K562 (cell line): ENCODE measurements at regions not wholly inside any gene's neighbourhood (a gene's known extent, or its start where the extent isn't known, plus 50 kb on each side); places are given as distances from the start of the nearest gene placed in this dataset.

Experiments used
- ATAC-seq: fragments of 200-7000 bp; cut with Tn5 transposase; 3 replicates; pipeline ENCODE4 v1.9.1; 2020; ENCODE audit warnings: moderate library complexity
- BruUV-seq: library from RNA; stranded (reverse); fragments of 400-500 nt; replicated peaks from 2 replicates; lab custom pipeline; 2021; lab: Mats Ljungman, UMichigan
- CTCF ChIA-PET: fragments of 300-600 bp; formaldehyde crosslinking; extraction: SDS; loops from one replicate; lab custom pipeline; 2021; ENCODE audit warnings: low intra/inter-chr PET ratio; lab: Yijun Ruan, JAX
- POLR2A ChIA-PET: fragments of 300-600, 350-650 bp; sonication (Branson Sonifier 250); formaldehyde crosslinking; extraction: SDS; loops from one replicate; lab custom pipeline; 2021; ENCODE audit warnings: antibody characterized with exemption, inconsistent platforms; lab: Yijun Ruan, JAX
- DNase-seq, 4 experiments: peaks; one replicate each; pipeline versions ENCODE4 v3.0.0 to v3.0.0-alpha.2; 2011 to 2018; ENCODE audit warnings: low spot score in 3 of 4, mixed read lengths in 3 of 4; ENCODE audit errors: extremely low read depth in 1 of 4
- FAIRE-seq: peaks from 2 replicates; lab custom pipeline; 2011; peaks lifted over from hg19 to GRCh38; lab: Jason Lieb, UNC
- H2AFZ ChIP-seq: 2 replicates; pipeline ENCODE4 v1.6.0; 2011; ENCODE audit warnings: low read depth, low read length, control low read depth, inconsistent platforms
- H3K27ac ChIP-seq: fragments of 200-600 bp; 3 replicates; pipeline ENCODE4 v1.8.0; 2011; ENCODE audit warnings: low read depth, mild to moderate bottlenecking, control low read depth, inconsistent platforms, low read length, moderate library complexity, mixed read lengths; ENCODE audit errors: extremely low read depth
- H3K27me3 ChIP-seq, 2 experiments: fragments of 300-600 bp in 1 of 2; 2 replicates in 1 of 2; 3 replicates in 1 of 2; pipeline versions ENCODE4 v1.6.0 to v1.8.0; 2011; ENCODE audit warnings: inconsistent platforms in 2 of 2, low read length in 2 of 2, mild to moderate bottlenecking in 1 of 2, mixed read lengths in 1 of 2, moderate library complexity in 1 of 2; ENCODE audit not compliant: control insufficient read depth in 2 of 2, insufficient read depth in 2 of 2
- H3K36me3 ChIP-seq: fragments of 300-600 bp; 3 replicates; pipeline ENCODE4 v1.8.0; 2011; ENCODE audit warnings: mild to moderate bottlenecking, low read length, inconsistent platforms; ENCODE audit not compliant: control insufficient read depth, insufficient read depth
- H3K4me1 ChIP-seq, 2 experiments: fragments of 200-600 bp in 1 of 2; replicated peaks in 1 of 2; 2 replicates in 1 of 2; 3 replicates in 1 of 2; pipeline versions ENCODE4 v1.5.1 to v1.8.0; 2011; ENCODE audit warnings: inconsistent platforms in 2 of 2, low read length in 2 of 2, mild to moderate bottlenecking in 1 of 2, mixed read lengths in 1 of 2, moderate library complexity in 1 of 2; ENCODE audit not compliant: control insufficient read depth in 2 of 2, insufficient read depth in 2 of 2
- H3K4me2 ChIP-seq: 2 replicates; pipeline ENCODE4 v1.6.1; 2011; ENCODE audit warnings: low read length, control low read depth, inconsistent platforms, mixed read lengths; ENCODE audit not compliant: insufficient read depth
- H3K4me3 ChIP-seq: fragments of 200-600 bp; sonication (generic), shearing (Covaris generic); 2 replicates; pipeline ENCODE4 v1.5.1; 2016; ENCODE audit warnings: control low read depth, inconsistent platforms
- H3K79me2 ChIP-seq: fragments of 200-600 bp; 3 replicates; pipeline ENCODE4 v1.8.0; 2011; ENCODE audit warnings: low read length, inconsistent platforms; ENCODE audit not compliant: control insufficient read depth, insufficient read depth
- H3K9ac ChIP-seq, 2 experiments: 2 replicates each; pipeline versions ENCODE4 v1.6.0 to v1.6.1; 2011; ENCODE audit warnings: low read depth in 2 of 2, low read length in 2 of 2, control low read depth in 1 of 2, inconsistent platforms in 1 of 2, mild to moderate bottlenecking in 1 of 2, mixed read lengths in 1 of 2; ENCODE audit not compliant: insufficient read depth in 1 of 2
- H3K9me1 ChIP-seq: one replicate; pipeline ENCODE4 v1.6.0; 2011; ENCODE audit warnings: inconsistent platforms, mild to moderate bottlenecking, low read length, moderate library complexity; ENCODE audit not compliant: control insufficient read depth, insufficient read depth
- H3K9me3 ChIP-seq: replicated peaks from 2 replicates; pipeline ENCODE4 v1.5.1; 2011; ENCODE audit warnings: low read depth, low read length, inconsistent platforms; ENCODE audit not compliant: control insufficient read depth, insufficient read depth
- H4K20me1 ChIP-seq: replicated peaks from 2 replicates; pipeline ENCODE4 v1.6.1; 2011; ENCODE audit warnings: low read length, inconsistent platforms, mixed read lengths; ENCODE audit not compliant: control insufficient read depth, insufficient read depth
- ARID1B ChIP-seq: fragments of 450-650 bp; IDR thresholded peaks from 2 replicates; pipeline ENCODE4 v1.6.1; 2016; ENCODE audit warnings: antibody characterized with exemption, mild to moderate bottlenecking, inconsistent platforms
- CREB1 ChIP-seq, 2 experiments: sonication (generic) in 1 of 2; formaldehyde crosslinking in 1 of 2; IDR thresholded peaks; 2 replicates each; pipeline versions ENCODE4 v1.6.1 to v1.8.0; 2012 to 2022; ENCODE audit warnings: inconsistent platforms in 1 of 2, mild to moderate bottlenecking in 1 of 2, missing genetic modification reagents in 1 of 2, moderate library complexity in 1 of 2
- HDAC3 ChIP-seq: fragments of 450-650 bp; IDR thresholded peaks from 2 replicates; pipeline ENCODE4 v1.6.1; 2018; ENCODE audit warnings: borderline replicate concordance, mild to moderate bottlenecking, moderate library complexity; ENCODE audit not compliant: partially characterized antibody
- HNRNPH1 ChIP-seq: fragments of 200-400 bp; formaldehyde crosslinking; optimal IDR thresholded peaks from 2 replicates; pipeline ENCODE3; 2017; ENCODE audit warnings: low read depth, mild to moderate bottlenecking, low read length, moderate library complexity
- PYGO2 ChIP-seq: fragments of 450-650 bp; IDR thresholded peaks from 2 replicates; pipeline ENCODE4 v1.6.1; 2016; ENCODE audit warnings: mild to moderate bottlenecking, missing genetic modification characterization, moderate library complexity, missing compliant biosample characterization
- RBM22 ChIP-seq: fragments of 200-400 bp; formaldehyde crosslinking; IDR thresholded peaks from 2 replicates; pipeline ENCODE4 v1.6.1; 2018; ENCODE audit warnings: low read length, low read depth; ENCODE audit not compliant: poor library complexity, severe bottlenecking
- SRSF9 ChIP-seq: fragments of 200-400 bp; formaldehyde crosslinking; IDR thresholded peaks from 2 replicates; pipeline ENCODE4 v1.6.1; 2017; ENCODE audit warnings: low read depth, low read length, borderline replicate concordance
- ZNF263 ChIP-seq: sonication (generic); formaldehyde crosslinking; IDR thresholded peaks from 2 replicates; pipeline ENCODE4 v1.8.0; 2022; ENCODE audit warnings: mild to moderate bottlenecking, missing genetic modification reagents, borderline replicate concordance
- ZNF311 ChIP-seq: fragments of 250-450 bp; sonication (Bioruptor Pico); IDR thresholded peaks from 2 replicates; pipeline ENCODE4 v1.4.0; 2020; ENCODE audit warnings: mild to moderate bottlenecking, moderate library complexity
- ZNF445 ChIP-seq: fragments of 250-450 bp; sonication (Bioruptor Pico); IDR thresholded peaks from 2 replicates; pipeline ENCODE4 v1.4.0; 2020; ENCODE audit warnings: low read depth, mild to moderate bottlenecking, moderate library complexity
- ZNF644 ChIP-seq: fragments of 200-800 bp; sonication (Bioruptor generic); IDR thresholded peaks from 2 replicates; pipeline ENCODE4 v1.6.1; 2016; ENCODE audit warnings: low read depth, missing genetic modification characterization, missing compliant biosample characterization
- ZNF764 ChIP-seq: fragments of 250-450 bp; sonication (Bioruptor Pico); IDR thresholded peaks from 2 replicates; pipeline ENCODE4 v1.4.0; 2020; ENCODE audit warnings: low read depth, mild to moderate bottlenecking, moderate library complexity
- whole genome bisulfite sequencing: fragments of 100-300 bp; shearing (Covaris generic); methylation state at CpG from one replicate; pipeline ENCODE4 v1.1.6; 2016; ENCODE audit warnings: low coverage, mixed read lengths; ENCODE audit not compliant: insufficient coverage; ENCODE audit errors: missing lambda C conversion rate; 5-methylcytosine and 5-hydroxymethylcytosine counted together
- in situ Hi-C: fragments of 300-500 bp; cut with MboI; formaldehyde crosslinking; loops from 4 replicates; pipeline ENCODE4 v1.15.0; 2018; ENCODE audit warnings: inconsistent platforms, mixed read lengths
- intact Hi-C: fragments of 100-400 bp; cut with micrococcal nuclease; formaldehyde crosslinking; loops from 2 replicates; pipeline ENCODE4 v1.14.2; 2022
- TF ChIP-seq, protein P1 (sequence below): sonication (generic); formaldehyde crosslinking; IDR thresholded peaks from 2 replicates; pipeline ENCODE4 v1.8.1; 2023; ENCODE audit warnings: mild to moderate bottlenecking, missing genetic modification reagents
- TF ChIP-seq, protein P2 (sequence below): fragments of 250-450 bp; sonication (Bioruptor Pico); IDR thresholded peaks from 2 replicates; pipeline ENCODE4 v1.5.0; 2022; ENCODE audit warnings: mild to moderate bottlenecking
- TF ChIP-seq, protein P3 (sequence below): IDR thresholded peaks from 2 replicates; pipeline ENCODE4 v1.6.1; 2011; ENCODE audit not compliant: insufficient read length; ENCODE audit errors: extremely low read depth

DNA sequence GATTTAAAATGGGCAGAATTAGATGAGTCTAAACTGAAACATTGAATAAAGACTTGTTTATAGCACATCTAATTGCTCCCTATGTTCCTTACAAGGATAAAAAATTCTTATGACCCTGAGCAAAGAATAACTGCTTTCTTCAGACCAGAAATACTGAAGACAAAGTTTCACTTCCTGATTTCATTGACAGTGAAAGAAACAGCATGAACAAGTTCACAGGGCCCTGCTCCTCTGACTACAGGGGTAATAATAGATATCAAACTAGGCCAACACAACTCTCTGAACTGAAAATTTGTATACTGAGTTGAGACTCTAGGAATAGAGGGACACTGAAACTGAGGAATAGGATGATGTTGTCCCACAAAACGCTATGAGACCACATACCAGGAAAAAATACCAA is 1383.3 kb upstream of the CDH2 start:
- no peak for ATAC-seq
- intact Hi-C loops, result no loop called here
- in situ Hi-C loops, result no loop called here
- TF ChIP-seq CREB1 (IDR thresholded peaks at IDR 0.05) (no peak), CREB1 (CRISPR knock-in tag; IDR thresholded peaks at IDR 0.05) (no peak), ZNF263 (no peak), RBM22 (no peak), ZNF445 (no peak), SRSF9 (no peak), ZNF764 (CRISPR knock-in tag) (no peak), ZNF311 (CRISPR knock-in tag) (no peak), HDAC3 (no peak), ARID1B (no peak), ZNF644 (tag) (no peak), PYGO2 (tag) (no peak), HNRNPH1 (no peak)
- TF ChIP-seq, protein P1, sequence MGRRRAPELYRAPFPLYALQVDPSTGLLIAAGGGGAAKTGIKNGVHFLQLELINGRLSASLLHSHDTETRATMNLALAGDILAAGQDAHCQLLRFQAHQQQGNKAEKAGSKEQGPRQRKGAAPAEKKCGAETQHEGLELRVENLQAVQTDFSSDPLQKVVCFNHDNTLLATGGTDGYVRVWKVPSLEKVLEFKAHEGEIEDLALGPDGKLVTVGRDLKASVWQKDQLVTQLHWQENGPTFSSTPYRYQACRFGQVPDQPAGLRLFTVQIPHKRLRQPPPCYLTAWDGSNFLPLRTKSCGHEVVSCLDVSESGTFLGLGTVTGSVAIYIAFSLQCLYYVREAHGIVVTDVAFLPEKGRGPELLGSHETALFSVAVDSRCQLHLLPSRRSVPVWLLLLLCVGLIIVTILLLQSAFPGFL (CRISPR knock-in tag), result no peak
- TF ChIP-seq, protein P2, sequence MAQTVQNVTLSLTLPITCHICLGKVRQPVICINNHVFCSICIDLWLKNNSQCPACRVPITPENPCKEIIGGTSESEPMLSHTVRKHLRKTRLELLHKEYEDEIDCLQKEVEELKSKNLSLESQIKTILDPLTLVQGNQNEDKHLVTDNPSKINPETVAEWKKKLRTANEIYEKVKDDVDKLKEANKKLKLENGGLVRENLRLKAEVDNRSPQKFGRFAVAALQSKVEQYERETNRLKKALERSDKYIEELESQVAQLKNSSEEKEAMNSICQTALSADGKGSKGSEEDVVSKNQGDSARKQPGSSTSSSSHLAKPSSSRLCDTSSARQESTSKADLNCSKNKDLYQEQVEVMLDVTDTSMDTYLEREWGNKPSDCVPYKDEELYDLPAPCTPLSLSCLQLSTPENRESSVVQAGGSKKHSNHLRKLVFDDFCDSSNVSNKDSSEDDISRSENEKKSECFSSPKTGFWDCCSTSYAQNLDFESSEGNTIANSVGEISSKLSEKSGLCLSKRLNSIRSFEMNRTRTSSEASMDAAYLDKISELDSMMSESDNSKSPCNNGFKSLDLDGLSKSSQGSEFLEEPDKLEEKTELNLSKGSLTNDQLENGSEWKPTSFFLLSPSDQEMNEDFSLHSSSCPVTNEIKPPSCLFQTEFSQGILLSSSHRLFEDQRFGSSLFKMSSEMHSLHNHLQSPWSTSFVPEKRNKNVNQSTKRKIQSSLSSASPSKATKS (CRISPR knock-in tag), result no peak
- TF ChIP-seq, protein P3, sequence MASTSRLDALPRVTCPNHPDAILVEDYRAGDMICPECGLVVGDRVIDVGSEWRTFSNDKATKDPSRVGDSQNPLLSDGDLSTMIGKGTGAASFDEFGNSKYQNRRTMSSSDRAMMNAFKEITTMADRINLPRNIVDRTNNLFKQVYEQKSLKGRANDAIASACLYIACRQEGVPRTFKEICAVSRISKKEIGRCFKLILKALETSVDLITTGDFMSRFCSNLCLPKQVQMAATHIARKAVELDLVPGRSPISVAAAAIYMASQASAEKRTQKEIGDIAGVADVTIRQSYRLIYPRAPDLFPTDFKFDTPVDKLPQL, result no peak

More for the DNA sequence above, 1383.3 kb upstream of the CDH2 start:
- no peak overlapping the region for H3K4me3 ChIP-seq
- no peak overlapping the region for H3K9ac ChIP-seq
- no peaks in the 10 kb centered on the region for H3K9me1 ChIP-seq
- no TSS peak for BruUV-seq
- no peak overlapping the region for H2AFZ ChIP-seq
- 0% methylated on average over 1 of the region's 1 CpG for WGBS
- H3K27ac ChIP-seq, result no peak overlapping the region
- H3K4me2 ChIP-seq, result no peak overlapping the region
- DNase-seq (no peak), FAIRE-seq (no peak)
- CTCF ChIA-PET, result no interaction called here
- H4K20me1 ChIP-seq, result no peaks in the 10 kb centered on the region
- no peaks in the 10 kb centered on the region for H3K27me3 ChIP-seq
- no peaks in the 10 kb centered on the region; the same call in 1 of the 2 replicates for H3K9me3 ChIP-seq
- POLR2A ChIA-PET, result no interaction called here
- no peaks in the 10 kb centered on the region for H3K79me2 ChIP-seq
- no peaks in the 10 kb centered on the region for H3K4me1 ChIP-seq
- no peaks in the 10 kb centered on the region for H3K36me3 ChIP-seq
